ENCODE measurements at regions not wholly inside any gene's neighbourhood (a gene's known extent, or its start where the extent isn't known, plus 50 kb on each side); places are given as distances from the start of the nearest gene placed in this dataset.
"Not testable (repeated sequence)": the region's sequence is repeated elsewhere in the genome, so short reads cannot be mapped to it uniquely, and the experiment has no call there.

DNA sequence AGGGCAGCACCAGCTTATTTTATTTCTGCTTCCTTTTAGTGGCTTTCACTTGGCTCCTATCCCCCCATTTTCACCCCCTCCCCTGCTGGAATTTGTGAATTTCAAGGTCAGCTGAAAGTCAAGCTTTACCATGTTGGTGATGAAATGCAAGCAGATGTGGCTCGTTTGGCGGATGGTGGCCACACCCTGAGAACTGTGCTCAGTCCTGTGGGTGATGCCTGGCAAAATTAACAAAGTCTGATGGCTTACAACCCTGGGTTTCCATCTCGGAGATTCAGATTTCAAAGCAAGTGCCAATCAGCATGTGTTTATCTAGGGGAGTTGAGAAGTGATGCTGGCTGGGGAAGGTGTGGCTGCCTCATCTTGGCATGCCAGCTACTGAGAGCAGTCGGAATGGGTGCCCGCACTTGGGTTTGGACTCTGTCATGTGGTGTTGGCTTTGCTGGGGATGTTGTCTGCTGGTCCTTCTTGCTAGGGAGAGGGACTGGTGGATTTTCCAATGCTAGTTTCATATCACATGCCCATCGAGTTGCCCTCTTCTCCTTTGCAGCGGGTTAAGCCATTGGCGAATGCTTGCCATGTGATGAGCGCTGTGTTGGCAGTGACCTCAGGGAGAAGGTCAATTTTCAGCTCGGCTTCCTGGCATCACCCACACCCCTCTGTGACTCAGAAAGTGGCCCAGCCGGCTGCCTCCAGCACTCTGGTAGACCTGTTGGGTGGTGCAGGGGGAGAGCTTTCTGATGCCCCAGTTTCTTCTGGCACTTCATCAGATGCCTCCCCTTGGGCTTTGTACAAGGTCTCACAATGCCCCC is 77.0 kb upstream of the PITX1 start:
- no peak for DNase-seq

DNA sequence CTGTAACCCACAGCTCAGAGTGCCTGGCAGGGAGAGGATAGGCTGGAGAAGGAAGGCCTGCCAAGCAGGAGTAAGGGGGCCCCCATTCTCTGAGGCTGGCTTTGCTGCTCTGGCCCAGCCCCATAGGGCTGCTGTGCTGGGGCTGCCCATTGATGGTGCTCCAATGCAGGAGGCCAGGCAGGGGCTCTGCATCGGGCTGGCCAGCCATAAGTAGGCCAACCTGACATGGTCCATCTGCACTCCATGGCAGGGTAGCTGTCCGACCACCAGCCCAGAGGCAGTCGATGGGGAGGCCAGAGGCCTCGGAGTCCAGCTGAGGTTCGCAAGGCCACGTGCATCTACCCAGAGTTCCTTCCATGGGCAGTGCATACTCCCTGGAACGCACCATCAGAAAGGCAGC is 75.0 kb upstream of the PITX1 start:
- no peak for DNase-seq

DNA sequence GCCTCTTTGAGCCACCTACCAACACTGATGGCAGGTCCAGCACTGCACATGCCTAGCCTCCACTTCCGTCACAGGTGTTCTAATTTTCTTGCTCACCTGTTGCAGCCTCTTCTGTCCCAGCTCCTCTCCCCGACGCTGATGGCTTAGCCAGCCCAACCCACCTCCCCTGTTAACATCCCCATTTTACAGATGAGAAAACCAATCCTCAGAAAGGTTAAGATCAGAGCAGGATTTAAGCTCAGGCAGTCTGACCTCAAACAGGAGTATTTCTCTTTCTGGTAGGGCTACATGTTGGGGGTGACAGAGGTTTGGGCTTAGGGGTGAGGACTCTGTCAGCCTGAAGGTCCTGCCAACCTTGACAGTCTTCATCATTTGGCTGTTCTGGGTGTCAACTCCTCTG is 74.5 kb upstream of the PITX1 start:
- DNase-seq, result no peak

DNA sequence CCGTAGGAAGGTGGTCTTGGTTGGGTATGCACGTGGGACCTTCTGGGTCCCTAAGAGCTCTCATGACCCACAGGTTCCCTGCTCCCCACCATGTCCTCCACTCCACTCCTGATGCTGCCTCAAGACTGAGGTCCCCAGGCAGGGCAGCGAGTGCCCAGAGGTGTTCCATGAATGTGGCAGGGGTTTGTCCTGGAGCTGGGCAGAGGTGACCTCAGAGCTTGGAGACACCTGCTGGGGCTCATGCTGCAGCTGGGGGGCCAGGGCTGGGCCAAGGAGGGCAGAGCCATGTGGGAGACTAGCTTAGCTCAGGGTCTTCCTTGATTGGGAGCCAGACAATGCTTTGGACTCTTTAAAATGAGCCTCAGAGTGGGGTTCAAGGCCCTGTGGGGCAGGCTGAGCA is 74.0 kb upstream of the PITX1 start:
- no peak for DNase-seq

DNA sequence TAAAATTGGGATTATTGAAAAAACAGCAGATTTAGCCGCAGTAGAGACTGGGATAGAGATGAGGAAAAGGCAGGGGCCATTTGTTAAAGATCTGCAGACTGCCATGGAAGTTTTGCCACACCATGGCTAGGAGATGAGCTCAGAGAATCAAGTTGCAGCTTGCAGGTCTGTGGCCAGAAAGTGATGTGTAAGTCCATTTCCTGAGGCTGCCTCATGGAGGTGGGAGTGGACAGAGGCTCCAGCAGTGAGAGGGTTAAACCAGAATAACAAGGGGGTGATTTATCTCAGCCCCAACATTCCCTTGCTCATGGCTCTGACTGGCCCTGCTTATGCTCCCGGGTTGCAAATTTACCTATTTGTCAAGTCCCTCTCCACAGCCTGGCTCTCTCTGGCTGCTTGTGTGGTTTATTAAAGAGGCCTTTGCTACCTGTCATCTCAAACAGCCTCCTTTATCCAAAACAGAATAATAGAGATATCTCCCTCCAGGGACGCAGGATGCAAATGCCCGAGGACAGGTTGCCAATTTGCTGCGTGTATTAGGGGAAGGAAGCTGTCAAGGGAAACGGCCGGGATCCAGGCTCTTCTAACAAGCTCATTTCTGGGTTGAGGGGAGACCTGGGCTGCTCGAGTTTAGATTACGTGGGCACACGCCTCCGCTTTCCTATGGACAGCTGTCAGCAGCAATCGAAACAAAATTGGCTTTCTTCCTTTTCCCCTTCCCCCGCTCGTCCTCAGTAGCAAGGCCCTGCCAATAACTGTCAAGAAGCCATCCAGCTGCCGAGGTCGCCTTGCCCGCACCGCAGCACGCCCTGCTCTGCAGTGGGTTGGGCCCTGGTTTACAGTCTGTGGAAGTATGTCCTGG is 72.8 kb upstream of the PITX1 start:
- no peak for DNase-seq

GRCh38 chr5:135106136-135106535 is 72.1 kb upstream of the PITX1 start:
- no peak for DNase-seq

DNA sequence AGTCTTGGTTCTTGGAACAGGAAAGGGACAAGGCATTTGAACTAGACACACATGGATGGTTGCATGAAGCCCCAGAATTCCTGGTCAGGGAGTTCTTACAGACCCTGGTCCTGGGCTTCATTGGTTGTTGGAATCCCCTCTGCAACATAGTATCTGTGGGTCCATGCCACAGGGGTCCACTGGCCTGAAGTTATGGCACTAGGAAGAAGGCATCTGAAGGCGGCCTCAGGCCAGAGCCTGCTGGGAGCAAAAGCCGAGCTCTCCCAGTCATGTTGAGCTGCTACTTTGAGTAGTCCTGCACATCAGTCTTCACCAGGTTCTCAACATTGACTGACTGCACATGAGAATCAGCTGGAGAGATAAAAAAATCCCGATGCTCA is 71.1 kb upstream of the PITX1 start:
- no peak for DNase-seq

- no peak for DNase-seq
Measured at GRCh38 chr5:135103575-135103853, 69.5 kb upstream of the PITX1 start.

GRCh38 chr5:135102716-135103574 is 68.9 kb upstream of the PITX1 start:
- DNase-seq, result no peak

DNA sequence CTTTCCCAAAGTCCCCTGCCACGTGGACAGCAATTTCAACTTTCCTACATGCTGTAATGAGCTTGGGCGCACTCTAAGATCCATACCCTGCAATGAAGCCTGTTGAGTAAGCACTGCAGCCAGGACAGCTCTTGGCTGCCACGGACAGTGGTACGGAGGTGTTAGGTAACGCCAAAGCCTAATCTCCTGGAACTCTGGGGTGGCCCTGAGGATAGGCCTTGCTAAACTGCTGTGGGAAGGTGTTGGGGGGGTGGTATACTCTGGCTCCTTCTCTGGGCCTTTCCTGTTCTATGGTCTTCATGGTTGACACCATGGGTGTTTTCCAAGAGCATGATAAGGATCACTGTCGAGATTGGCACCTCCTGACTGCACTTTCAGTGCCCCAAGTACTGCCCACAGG is 66.4 kb upstream of the PITX1 start:
- no peak for DNase-seq

- DNase-seq, result no peak
Measured at GRCh38 chr5:135100011-135100410, 66.0 kb upstream of the PITX1 start.

DNA sequence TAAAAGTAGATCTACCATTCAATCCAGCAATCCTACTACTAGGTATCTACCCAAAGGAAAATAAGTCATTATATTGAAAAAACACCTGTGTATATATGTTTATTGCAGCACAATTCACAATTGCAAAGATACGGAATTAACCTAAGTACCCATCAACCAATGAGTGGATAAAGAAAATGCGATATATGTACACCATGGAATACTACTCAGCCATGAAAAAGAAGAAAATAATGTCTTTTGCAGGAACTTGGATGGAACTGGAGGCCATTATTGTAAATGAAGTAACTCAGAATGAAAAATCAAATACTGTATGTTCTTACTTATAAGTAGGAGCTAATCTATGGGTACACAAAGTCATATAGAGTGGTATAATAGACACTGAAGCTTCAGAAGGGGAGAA is 63.4 kb upstream of the PITX1 start:
- no peak for DNase-seq

DNA sequence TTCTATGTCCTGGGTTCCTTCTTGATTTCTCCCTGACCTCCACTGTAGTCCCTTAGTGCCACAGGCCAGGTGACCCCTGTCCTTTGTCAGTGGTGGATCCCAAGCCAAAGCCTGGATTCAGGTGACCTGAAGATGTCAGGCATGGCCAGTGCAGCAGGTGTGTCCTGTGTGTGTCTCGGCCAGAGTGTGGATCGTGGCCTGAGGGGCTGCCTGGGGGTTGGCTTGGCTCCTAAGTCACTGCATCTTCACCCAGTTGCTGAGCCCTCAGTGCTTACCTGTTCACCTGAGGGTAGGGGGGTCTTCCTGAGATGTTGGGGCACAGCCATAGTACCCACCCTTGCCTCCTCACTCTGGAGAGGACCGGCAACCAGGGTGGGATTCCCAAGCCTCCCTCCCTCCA is 61.8 kb upstream of the PITX1 start:
- no peak for DNase-seq

GRCh38 chr5:135095052-135095715 is 61.2 kb upstream of the PITX1 start:
- no peak for DNase-seq

DNA sequence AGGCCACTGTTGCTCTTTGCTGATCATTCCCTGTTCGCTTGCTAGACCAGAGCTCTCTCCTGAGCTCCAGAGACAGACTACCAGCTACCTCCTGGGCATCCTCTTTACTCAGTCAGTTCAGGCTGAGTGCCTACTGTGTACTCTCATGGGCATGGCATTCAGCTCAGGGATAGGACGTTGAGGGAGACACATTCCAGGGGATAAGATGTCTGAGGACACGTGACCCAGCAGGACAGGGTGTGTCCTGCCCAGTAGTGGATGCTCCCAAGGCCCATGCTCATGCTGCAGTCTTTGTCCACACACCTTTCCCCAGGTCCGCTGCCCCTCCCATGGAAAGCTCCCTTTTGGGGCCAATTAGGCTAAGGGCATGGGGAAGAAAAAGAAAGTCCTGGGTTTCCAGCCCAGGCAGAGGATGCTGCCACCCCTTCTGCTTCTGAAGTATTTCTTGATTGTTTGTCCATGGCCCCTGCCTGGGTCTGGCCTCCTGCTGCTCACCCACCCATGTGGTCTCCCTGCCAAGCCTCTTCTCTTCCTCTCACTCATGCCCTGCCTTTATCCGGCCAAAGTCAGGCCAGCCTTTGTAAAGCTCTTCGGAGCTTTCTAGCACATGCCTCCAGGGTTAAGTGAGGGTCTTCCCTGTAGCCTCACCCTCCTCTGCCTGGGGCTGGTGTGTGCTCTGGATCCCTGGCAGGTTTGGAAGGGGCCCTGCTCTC is 60.5 kb upstream of the PITX1 start:
- DNase-seq, result no peak

- not testable (repeated sequence) for DNase-seq
Measured at GRCh38 chr5:135093483-135093882, 59.5 kb upstream of the PITX1 start.

DNA sequence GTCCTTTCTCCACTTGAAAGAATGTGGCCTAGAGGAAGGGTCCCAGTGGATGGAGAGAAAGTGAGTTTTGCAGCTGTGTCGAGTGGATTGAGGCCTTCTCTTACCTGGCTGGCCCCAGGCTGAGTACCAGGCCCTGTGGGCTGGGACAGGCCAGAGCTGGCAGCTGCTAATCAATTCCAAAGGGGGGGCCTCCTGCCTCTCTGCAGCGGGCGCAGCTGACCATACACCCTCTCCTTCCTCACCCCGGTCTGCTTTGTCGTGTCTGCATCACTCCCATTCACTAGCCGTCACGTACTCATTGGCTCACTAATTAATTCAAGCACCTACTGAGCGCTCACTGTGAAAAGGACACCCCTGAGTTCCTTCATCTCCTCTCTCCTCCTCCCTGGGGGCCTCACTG is 58.4 kb upstream of the PITX1 start:
- no peak for DNase-seq

GRCh38 chr5:135091286-135091685 is 57.3 kb upstream of the PITX1 start:
- DNase-seq, result no peak

- DNase-seq, result no peak
Measured at GRCh38 chr5:135089912-135090311, 55.9 kb upstream of the PITX1 start.

GRCh38 chr5:135088911-135089310 is 54.9 kb upstream of the PITX1 start:
- no peak for DNase-seq

DNA sequence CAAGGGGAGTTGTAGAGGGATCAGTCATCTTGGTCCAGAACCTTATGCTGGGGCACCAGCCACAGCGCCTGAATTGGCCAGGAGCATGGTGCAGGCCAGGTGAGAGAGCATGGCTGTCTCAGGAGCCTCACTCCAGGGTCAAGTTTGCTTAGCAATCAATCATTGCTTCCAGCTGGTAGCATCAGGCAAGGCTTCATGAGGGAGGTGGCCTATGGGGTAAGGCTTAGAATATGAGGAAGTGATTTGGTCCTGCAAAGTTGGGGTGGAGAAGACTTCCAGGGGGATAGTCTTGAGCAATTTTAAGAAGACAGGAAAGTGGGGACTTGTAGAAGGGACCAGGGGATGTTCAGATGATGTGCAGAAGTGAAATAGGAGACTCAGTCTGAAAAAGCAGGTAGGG is 53.9 kb upstream of the PITX1 start:
- no peak for DNase-seq
